Stimulated activated CD4-positive, alpha-beta T cell treated with anti-CD3 and anti-CD28 coated beads, TNF-alpha, amount 100 ng/mL, for 24 hours (primary cell): ENCODE measurements at regions not wholly inside any gene's neighbourhood (a gene's known extent, or its start where the extent isn't known, plus 50 kb on each side); places are given as distances from the start of the nearest gene placed in this dataset.
"Not testable (repeated sequence)": the region's sequence is repeated elsewhere in the genome, so short reads cannot be mapped to it uniquely, and the experiment has no call there.

Source experiments
- DNase-seq, 3 experiments: peaks; one replicate each; pipeline ENCODE4 v3.0.0-alpha.2; 2020; ENCODE audit warnings: low read depth in 3 of 3

GRCh38 chr13:44664308-44664707, 88.2 kb upstream of the TSC22D1 start:
- no peak for DNase-seq

- DNase-seq, result no peak
Measured at GRCh38 chr13:44662515-44662914, 86.4 kb upstream of the TSC22D1 start.

GRCh38 chr13:44661936-44662335, 85.8 kb upstream of the TSC22D1 start:
- DNase-seq, result no peak

- no peak for DNase-seq
Measured at GRCh38 chr13:44660050-44660449, 83.9 kb upstream of the TSC22D1 start.

GRCh38 chr13:44652962-44653660, 77.0 kb upstream of the TSC22D1 start:
- DNase-seq, result no peak

- no peak for DNase-seq
Measured at GRCh38 chr13:44652168-44652567, 76.0 kb upstream of the TSC22D1 start.

GRCh38 chr13:44651724-44652123, 75.6 kb upstream of the TSC22D1 start:
- DNase-seq, result no peak

- no peak for DNase-seq
Measured at GRCh38 chr13:44651209-44651608, 75.1 kb upstream of the TSC22D1 start.

GRCh38 chr13:44649834-44650233, 73.7 kb upstream of the TSC22D1 start:
- no peak for DNase-seq

- peak in 1 of 3 experiments; percentile 46 for DNase-seq
Measured at GRCh38 chr13:44649104-44649428, 72.9 kb upstream of the TSC22D1 start.

GRCh38 chr13:44648392-44649103, 72.4 kb upstream of the TSC22D1 start:
- DNase-seq, result peak in 1 of 3 experiments; percentile 8

- DNase-seq, result not testable (repeated sequence)
Measured at GRCh38 chr13:44647560-44647959, 71.4 kb upstream of the TSC22D1 start.

GRCh38 chr13:44646044-44646443, 69.9 kb upstream of the TSC22D1 start:
- no peak for DNase-seq

- DNase-seq, result no peak
Measured at GRCh38 chr13:44643256-44643655, 67.1 kb upstream of the TSC22D1 start.

GRCh38 chr13:44637581-44637980, 61.5 kb upstream of the TSC22D1 start:
- DNase-seq, result no peak

- no peak for DNase-seq
Measured at GRCh38 chr13:44629465-44630183, 53.5 kb upstream of the TSC22D1 start.

- not testable (repeated sequence) for DNase-seq
Measured at GRCh38 chr13:44628826-44629225, 52.7 kb upstream of the TSC22D1 start.

GRCh38 chr13:44627441-44627840, 51.3 kb upstream of the TSC22D1 start:
- DNase-seq, result no peak

GRCh38 chr13:44626176-44626575, 50.0 kb upstream of the TSC22D1 start:
- no peak for DNase-seq
